ENCODE measurements at regions not wholly inside any gene's neighbourhood (a gene's known extent, or its start where the extent isn't known, plus 50 kb on each side); places are given as distances from the start of the nearest gene placed in this dataset.
A peak's percentile ranks its signal among the peaks of the same experiment; 100 is the strongest.
"Not testable (repeated sequence)": the region's sequence is repeated elsewhere in the genome, so short reads cannot be mapped to it uniquely, and the experiment has no call there.

DNA sequence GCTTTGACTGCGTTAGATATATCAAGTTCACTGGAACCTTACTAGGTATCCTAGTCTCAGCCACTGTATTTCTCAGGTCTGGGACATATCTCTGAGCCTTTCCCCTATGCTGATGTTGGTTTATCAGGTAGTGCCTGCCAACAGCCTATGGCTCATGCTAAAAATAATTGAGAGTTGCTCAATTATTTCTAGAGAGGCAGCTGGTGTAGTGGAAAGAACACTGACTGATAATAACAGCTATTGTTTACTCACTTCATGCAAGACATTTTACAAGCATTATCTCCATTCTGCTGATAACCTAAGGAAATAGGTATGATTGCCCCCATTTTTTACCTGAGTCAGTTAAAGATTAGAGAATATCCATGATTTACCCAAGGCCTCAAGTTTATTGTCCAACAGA lies 231.4 kb downstream of the LRRN1 start:
- DNase-seq: peak; percentile 3

GRCh38 chr3:4033296-4033695 lies 234.1 kb downstream of the LRRN1 start:
- no peak for DNase-seq

DNA sequence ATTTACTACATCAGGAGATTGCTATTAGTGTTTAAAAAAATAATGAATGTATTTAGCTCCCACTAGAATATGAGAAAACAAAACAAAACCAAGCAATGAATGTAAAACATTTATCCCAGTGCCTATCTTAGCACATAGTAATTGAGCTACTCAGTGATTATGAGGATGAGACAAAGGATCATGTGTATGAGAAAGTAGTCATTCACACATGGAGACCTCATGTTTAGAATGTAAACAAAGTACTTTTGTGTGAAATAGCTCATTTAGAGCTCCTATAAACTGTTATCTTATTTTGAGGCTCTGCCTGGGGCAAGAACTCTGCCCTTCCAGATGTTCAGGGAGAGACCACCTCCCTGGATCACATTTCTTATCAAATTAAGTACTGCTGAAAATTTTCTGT lies 236.8 kb downstream of the LRRN1 start:
- no peak for DNase-seq

GRCh38 chr3:4038351-4038750 lies 239.1 kb downstream of the LRRN1 start:
- DNase-seq: no peak

GRCh38 chr3:4042070-4042469 lies 242.8 kb downstream of the LRRN1 start:
- no peak for DNase-seq

DNA sequence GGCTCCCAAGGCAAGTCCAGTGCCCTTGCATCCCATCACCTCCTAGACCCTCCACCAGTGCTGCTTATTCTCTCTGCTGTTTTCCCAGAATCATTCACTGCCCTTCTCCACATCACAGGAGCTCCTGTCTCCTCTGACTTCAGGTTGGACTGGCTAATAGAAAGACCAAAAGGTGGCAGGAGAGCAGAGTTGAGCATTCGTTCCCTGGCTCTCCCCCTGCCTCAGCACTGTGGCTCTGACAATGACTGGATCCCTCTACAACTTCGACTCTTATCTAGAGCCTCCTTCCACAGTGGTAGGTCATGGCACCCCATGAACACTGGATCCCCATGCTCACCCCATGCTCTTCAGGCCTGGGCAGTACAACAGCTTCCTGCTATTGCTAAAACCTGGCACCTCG lies 243.6 kb downstream of the LRRN1 start:
- no peak for DNase-seq

- DNase-seq: no peak
These were observed 244.8 kb downstream of the LRRN1 start for GRCh38 chr3:4043867-4044575.

GRCh38 chr3:4044619-4045018 lies 245.4 kb downstream of the LRRN1 start:
- no peak for DNase-seq

DNA sequence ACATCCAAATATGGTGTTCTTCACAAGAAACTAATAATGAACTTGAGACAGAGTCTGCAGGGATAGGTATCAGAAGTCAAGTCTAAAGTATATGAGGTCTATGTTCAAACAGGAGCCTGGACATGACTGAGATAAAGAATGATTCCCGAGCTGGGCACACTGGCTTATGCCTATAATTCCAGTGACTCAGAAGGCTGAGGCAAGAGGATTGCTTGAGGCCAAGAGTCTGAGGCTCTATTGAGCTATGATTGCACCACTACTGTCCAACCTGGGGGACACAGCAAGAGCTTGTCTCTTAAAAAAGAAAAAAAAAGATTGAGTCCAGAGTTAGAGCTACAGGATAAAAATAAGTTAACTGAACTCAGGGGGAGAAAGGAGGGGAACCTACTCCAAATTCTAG lies 246.5 kb downstream of the LRRN1 start:
- no peak for DNase-seq

DNA sequence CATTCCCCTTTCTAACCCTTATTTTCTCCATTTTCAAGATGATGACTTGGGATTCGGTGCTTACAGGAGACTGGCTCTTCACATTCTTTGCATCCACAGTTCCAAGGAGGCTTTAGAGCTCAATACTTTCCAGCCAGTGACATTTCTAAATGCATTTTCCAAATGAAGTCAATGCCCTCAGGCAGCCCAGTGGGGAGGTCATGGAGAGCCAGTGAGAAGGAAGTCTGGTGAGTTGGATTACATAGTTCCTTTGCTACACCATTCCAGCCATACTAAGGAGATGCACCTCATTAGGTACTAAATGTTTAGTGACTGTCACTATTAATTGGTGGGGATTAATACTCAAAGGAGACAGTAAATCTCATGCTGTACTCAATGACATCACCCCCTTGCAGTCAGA lies 248.1 kb downstream of the LRRN1 start:
- DNase-seq: no peak

- DNase-seq: no peak
These were observed 250.5 kb upstream of the SETMAR start for GRCh38 chr3:4052706-4053105.

DNA sequence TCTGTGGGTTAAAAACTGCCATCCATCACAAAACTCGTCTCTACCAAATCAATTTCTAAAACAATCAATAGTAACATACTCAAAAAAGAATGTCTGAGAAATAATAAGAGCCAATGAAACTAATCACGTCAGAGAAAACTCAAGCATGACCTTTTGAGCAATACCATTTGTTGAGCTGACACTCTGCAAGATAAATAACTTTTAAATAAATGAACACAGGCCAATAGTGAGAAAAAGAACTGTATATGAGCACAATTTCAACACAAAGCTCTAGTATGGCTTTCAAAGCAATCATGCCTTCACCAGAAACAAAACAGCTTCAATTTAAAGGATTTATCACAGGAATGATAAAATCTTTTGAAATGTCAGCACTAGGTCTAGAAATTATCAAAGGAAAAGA lies 249.2 kb upstream of the SETMAR start:
- DNase-seq: no peak

DNA sequence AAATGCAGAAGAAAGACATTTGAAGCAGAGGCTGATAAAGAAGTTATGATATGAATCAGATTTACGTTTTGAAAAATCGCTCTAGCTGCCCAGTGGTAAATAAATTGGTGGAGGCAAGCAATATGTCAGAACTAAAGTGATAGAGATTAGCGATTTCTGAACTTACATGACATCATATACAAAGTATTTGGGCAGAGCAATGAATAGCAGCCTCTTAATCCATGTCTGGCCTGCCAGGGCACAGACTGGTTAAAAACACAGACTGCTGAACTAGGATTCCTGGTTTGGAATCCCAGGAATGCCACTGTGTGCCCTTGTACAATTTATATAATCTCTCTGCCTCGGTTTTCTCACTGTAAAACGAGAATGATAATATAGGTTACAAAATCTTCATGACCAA lies 243.1 kb upstream of the SETMAR start:
- DNase-seq: no peak

- no peak for DNase-seq
These were observed 242.6 kb upstream of the SETMAR start for GRCh38 chr3:4060603-4061002.

DNA sequence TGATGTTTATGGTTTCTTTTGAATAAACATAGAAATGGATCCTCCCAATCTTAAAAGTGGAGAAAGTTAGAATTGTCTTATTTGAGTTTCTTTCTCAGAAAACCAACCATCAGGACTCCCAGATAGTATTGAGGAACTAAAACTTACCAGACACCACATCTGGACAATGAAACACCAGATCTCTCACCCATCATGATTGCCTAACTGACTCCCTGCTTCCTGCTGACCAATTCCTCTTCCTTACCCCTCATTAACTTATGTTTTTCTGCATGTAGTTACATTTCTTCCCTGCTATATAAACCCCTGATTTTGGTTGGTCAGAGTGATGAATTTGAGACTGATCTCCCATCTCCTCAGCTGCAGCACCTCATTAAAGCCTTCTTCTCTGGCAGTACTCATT lies 242.0 kb upstream of the SETMAR start:
- no peak for DNase-seq

- no peak for DNase-seq
These were observed 241.3 kb upstream of the SETMAR start for GRCh38 chr3:4061783-4062360.

DNA sequence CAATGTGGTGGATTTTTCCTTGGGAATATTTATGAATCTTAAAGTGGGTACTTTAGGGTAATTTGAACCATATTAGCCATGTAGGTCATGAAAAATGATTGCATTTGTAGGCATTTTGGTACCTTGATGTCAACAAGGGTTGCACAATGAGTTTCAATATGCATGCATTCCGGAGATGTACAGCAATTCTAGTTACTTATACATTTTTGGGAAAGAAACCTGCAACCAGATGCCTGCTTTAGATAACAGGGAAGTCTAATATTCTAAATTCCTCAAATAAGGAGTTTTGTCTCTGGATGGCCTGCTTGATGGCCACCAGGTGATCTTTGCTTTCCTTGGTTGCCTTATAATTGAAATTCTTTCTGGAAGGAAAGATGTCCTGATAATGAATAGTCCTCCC lies 240.5 kb upstream of the SETMAR start:
- no peak for DNase-seq

- DNase-seq: no peak
These were observed 239.1 kb upstream of the SETMAR start for GRCh38 chr3:4063916-4064574.

GRCh38 chr3:4065085-4065484 lies 238.1 kb upstream of the SETMAR start:
- DNase-seq: no peak

DNA sequence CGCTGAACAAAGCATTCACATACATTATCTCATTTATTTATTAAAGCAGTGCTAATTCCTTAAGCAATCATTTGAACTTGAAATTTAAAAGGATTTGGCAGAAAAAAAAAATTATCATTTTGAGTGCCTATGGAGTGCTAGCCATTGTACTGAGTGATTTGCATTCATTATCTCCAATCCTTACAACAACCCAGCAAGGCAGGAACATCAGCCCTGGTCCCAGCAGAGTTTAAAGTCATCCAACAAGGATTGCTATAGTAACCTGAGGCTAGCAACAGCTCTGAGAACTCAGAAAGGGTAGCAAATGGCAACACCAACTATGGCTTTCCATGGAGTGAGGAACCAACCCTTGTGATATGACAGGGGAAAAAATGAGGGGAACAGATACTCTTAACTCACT lies 237.6 kb upstream of the SETMAR start:
- no peak for DNase-seq

GRCh38 chr3:4067893-4068292 lies 235.3 kb upstream of the SETMAR start:
- DNase-seq: no peak

DNA sequence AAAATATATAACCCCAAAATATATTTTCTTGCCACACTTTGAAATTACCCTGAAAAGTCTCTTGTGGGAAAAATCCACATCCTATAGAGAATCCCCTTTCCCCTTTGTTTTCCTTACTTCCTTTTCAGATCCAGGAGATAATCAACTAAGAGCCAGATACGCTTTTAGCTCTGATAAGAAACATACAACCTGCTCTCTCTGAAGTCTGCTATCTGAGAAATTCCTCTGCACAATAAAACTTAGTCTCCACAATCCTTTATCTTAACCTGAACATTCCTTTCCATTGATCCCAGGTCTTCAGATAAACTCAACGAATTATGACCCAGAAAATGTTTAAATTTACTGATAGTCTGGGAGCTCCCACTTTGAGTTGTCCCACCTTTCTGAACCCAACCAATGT lies 233.4 kb upstream of the SETMAR start:
- DNase-seq: no peak

- DNase-seq: no peak
These were observed 231.5 kb upstream of the SETMAR start for GRCh38 chr3:4071481-4072184.

DNA sequence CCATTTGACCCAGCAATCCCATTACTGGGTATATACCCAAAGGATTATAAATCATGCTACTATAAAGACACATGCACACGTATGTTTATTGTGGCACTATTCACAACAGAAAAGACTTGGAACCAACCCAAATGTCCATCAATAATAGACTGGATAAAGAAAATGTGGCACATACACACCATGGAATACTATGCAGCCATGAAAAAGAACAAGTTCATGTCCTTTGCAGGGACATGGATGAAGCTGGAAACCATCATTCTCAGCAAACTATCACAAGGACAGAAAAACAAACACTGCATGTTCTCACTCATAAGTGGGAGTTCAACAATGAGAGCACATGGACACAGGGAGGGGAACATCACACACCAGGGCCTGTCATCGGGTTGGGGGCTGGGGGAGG lies 225.9 kb upstream of the SETMAR start:
- DNase-seq: not testable (repeated sequence)
